HG02840 (cell line): ENCODE measurements at regions not wholly inside any gene's neighbourhood (a gene's known extent, or its start where the extent isn't known, plus 50 kb on each side); places are given as distances from the start of the nearest gene placed in this dataset.
"Not testable (repeated sequence)": the region's sequence is repeated elsewhere in the genome, so short reads cannot be mapped to it uniquely, and the experiment has no call there.

Experiments
- ATAC-seq: cut with Tn5 transposase; IDR thresholded peaks from one replicate; pipeline ENCODE4 v1.9.1; 2021; ENCODE audit warnings: mild to moderate bottlenecking, moderate library complexity, moderate number of reproducible peaks; ENCODE audit not compliant: unreplicated experiment, low FRiP score

DNA sequence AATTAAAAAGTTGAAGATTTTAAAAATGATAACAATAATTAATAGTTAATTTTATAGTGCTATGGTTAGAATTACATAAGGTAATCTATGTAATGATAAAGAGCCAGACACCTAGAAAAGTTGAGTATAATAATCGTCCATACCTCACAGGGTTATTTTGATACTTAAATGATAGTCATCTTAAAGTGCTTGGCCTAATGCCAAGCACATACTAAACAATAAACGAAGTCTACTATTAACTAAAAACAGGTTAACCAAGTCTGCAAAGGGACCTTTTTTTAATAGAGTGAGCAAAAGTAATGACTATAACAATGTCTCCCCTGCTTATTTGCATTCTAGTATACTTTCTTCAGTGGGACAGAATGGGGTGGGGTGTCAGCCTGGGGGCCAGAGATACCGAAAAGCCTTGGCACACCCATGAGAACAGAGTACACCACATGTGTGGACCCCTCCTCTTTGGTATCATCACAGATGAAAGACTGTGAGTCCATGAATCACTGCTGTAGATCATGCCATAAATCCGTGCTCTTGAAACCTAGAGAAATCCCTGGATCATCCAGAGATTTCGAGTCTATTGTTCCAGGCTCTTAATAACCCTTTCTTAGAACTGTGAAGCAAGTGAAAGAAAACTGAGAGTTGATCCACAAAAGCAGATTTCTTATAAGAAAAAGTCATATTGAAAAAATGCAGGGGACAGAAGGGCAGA lies 249.5 kb downstream of the PRELID2 start:
- ATAC-seq: no peak

DNA sequence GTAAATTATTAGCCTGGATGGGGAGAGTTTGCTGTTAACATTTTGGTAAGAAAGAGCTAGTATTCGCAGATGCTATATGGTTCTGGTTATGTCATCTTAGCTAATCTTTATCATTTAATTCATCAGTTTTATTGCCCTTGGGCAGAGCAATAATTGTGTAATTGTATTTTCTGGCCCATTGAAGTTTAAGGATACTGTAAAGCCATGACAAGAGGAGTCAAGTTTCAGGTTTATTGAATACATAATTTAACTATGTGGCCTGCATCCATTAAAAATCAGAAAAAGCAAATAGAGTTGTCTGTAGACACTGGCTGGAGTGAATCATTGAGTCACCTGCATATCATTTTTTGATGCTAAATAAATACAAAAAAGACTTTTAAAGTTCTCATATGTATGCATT lies 255.8 kb downstream of the PRELID2 start:
- no peak for ATAC-seq

DNA sequence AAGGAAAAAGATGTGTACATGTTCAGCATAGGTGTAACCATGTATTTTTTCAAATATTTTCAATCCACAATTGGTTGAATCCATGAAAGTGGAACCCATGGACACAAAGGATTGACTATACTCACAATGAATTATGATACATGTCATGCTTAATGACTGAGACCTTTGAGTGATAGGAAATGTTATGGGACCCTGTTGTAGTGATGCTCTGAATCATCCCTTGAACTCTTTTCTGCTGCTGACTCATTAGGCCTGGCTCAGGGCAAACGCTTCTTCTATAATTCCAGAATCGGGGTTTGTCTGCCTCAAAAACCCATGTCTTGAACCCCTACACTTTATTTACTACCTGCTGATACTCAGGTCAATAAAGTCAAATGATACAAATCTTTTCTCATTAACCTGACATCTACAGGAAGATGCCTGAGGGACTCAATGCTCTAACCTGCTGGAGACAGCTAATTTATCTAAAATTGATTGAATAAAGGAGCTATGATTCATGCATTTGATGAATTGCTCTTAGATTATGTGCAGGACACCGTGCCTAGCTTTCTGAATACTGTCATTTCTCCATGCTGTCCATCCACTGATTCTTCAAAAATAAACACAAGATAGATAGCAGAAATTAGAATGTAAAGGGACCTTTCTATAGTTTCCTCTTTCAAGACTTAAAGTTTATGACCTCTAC lies 260.1 kb downstream of the PRELID2 start:
- ATAC-seq: no peak

DNA sequence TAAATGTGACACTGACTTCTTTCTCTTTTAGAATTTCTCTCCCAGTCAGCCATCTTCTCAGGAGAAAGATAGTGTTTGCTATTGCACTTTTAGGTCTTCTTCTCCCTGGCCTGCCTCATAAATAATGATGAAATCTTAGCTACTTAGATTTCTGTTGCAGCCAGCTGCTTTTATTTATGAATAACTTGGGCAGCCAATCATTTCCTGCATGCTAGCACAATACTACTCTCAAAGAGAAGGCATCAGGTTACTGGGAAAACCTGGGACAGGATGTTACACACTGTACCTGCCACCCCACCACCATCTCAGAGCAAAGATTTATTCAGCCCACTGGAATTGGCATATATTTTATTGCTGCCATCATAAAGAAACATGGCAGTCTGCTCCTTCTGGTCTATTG lies 266.6 kb downstream of the PRELID2 start:
- no peak for ATAC-seq

GRCh38 chr5:145562931-145563330 lies 272.2 kb downstream of the PRELID2 start:
- ATAC-seq: no peak

- ATAC-seq: no peak
Observed at GRCh38 chr5:145558288-145558687, 276.9 kb downstream of the PRELID2 start.

- ATAC-seq: no peak
Observed at GRCh38 chr5:145557345-145557744, 277.8 kb downstream of the PRELID2 start.

DNA sequence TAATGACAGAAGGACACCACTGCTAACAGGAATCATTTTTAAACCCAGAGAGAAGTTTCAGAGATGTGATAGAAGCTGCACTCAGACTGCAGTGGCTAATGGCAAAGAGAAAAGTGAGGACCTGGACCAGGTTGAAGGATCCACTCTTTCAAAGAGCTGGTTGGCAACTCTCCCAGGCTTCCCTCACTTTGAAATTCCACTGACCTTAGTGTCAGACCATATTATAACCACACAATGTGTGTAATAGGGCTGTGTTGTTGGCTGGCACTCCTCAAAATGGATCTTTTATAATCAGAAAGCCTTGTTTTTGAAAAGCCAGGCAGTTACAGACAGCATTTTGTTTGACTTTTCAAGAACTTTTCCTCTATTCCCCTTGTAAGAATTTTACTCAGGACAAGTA lies 280.7 kb downstream of the PRELID2 start:
- no peak for ATAC-seq

DNA sequence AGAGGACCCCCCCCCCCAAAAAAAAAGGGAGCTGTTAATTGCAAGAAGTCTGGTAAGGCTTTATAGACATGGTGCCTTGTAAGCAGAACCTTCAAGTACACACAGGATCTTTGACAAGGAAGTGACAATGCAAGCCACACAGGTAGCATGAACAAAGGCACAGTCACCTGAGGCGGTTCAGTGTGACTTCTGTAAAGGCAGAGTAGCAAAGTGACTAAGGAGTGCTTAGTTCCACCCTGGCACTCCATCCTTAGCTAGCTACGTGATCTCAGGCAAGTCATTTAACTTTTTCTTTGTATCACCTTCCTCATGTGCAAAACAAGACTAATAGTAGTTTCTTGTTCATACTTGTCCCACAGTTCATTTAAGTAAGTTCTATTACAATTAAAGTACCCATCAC lies 282.0 kb downstream of the PRELID2 start:
- no peak for ATAC-seq

DNA sequence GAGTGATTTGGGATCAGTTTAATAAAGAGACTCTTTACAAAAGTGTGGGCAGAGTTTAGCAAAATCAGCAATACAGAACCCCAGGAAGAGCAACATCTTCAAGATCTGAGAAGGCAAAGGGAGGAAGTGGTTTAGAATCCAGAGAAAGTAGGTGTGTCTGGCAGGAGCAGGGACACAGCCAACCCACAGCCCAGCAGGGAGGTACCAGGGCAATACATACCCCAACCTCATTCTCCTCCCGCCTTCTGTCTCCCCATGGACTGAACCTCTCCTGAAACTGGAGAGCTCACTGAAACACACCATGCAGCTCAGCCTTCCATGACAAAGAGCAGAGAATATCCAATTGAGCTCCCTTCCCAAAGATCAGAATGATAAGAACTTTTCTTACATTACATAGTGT lies 283.4 kb downstream of the PRELID2 start:
- ATAC-seq: no peak

GRCh38 chr5:145548097-145548496 lies 287.0 kb downstream of the PRELID2 start:
- ATAC-seq: no peak

- no peak for ATAC-seq
Observed at GRCh38 chr5:145544401-145544800, 290.7 kb downstream of the PRELID2 start.

DNA sequence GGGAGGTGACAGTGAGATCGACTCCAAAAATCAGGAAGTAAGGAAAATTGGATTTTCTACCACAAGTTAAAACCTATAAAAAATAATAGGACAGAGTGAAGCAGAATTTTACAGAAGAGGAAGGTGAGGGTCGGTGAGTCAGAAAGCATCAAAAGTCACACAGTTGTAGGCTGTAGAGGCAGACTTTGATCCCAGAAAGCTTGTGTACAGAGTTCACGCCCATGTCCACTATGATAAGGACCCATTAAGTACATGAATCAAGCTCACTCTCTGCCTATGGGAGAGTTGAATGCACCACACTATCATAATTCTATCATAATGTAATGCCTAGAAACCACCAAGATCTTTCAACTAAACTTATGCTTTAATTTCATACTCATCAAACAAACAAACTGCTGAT lies 291.2 kb downstream of the PRELID2 start:
- ATAC-seq: no peak

DNA sequence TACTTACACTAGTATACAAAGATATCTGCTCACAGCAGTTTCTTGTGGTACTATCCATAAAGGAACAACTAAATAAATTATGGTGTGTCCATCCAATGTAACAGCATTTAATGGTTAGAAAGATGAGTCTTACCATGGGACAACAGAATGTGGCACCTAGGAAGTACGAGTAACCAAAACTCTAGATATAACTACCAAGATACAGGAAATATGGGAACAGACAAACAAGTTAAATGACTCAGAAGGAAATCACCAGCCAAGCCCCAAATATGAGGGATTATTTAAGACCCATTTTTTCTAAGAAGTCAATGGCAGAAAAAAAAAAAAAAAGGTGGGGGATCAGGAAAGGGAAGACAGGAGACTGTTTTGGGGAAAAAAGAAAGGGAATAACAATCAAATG lies 294.8 kb downstream of the PRELID2 start:
- ATAC-seq: no peak

- no peak for ATAC-seq
Observed at GRCh38 chr5:145539201-145539600, 295.9 kb downstream of the PRELID2 start.

DNA sequence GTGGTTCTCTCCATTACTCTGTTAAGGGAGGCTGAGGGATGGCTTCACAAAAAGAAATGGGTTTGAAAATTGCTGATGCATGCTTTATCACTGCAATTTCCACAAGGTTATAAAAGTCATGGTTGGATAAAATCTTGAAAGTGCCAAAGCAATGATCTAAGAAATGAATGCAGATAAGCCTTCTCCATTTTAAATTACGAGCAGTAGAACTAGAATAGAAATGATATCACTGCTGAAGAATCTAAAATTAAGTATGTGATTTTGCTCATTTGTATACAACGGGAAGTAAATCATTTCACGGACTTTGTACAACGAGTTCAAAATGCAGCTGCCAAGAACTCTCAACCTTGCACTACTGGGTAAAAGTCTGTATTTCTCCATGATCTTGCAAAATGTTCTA lies 299.0 kb downstream of the PRELID2 start:
- ATAC-seq: no peak

- ATAC-seq: no peak
Observed at GRCh38 chr5:145531038-145531734, 304.0 kb downstream of the PRELID2 start.

- ATAC-seq: no peak
Observed at GRCh38 chr5:145521523-145521922, 313.6 kb downstream of the PRELID2 start.

- no peak for ATAC-seq
Observed at GRCh38 chr5:145521066-145521465, 314.1 kb downstream of the PRELID2 start.

DNA sequence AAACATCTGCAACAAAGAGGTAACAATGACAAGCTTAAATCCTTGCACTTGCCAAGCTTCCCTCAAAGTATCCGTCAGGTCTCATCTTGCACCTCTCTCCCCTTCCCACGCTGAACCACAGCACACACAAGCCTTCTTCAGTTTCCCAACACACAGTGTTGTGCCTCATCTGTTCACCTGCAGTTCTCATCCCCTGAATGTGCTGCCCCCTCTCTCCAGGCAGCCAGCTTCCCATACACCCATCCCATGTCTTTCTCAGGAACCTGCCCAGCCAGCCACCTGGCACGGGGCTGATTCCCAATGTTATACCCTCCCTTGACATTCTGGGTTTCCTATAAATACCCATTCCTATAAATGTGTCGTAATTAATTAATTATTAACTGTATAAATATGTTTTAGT lies 314.8 kb downstream of the PRELID2 start:
- ATAC-seq: no peak

GRCh38 chr5:145517588-145517987 lies 317.6 kb downstream of the PRELID2 start:
- not testable (repeated sequence) for ATAC-seq

DNA sequence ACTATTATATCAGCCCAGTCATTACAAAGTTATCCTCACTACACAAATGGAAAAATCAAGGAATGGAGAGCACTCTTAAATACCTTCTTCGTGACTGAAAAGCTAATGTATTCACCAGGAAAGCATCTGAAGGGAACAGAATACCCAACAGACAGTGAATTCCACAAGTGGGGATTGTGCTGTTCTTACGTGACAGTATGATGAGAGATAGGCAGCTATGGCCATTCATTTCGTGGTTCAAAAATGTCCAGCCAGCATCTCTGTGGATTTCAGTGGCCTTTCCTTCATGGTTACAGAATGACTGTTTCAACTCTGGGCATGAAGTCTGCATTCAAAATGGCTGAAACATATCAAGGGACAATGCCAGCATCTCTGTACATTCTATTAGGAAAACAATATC lies 323.8 kb downstream of the PRELID2 start:
- ATAC-seq: no peak
